Nephron progenitor cell (in vitro differentiated cells): ENCODE measurements at regions not wholly inside any gene's neighbourhood (a gene's known extent, or its start where the extent isn't known, plus 50 kb on each side); places are given as distances from the start of the nearest gene placed in this dataset.

Experiments
- DNase-seq: peaks from one replicate; pipeline ENCODE4 v3.0.0; 2021
- H3K27ac Mint-ChIP-seq: 2 replicates; pipeline ENCODE4 v1.8.0; 2021; ENCODE audit warnings: mild to moderate bottlenecking, moderate library complexity, mixed read lengths
- H3K27me3 Mint-ChIP-seq: 2 replicates; pipeline ENCODE4 v1.8.0; 2021; ENCODE audit warnings: mild to moderate bottlenecking, low read depth, mixed read lengths; ENCODE audit not compliant: poor library complexity
- H3K36me3 Mint-ChIP-seq: 2 replicates; pipeline ENCODE4 v1.8.0; 2021; ENCODE audit warnings: low read depth, mixed read lengths
- H3K4me1 Mint-ChIP-seq: 2 replicates; pipeline ENCODE4 v1.8.0; 2021; ENCODE audit warnings: mixed read lengths
- H3K4me3 Mint-ChIP-seq: 2 replicates; pipeline ENCODE4 v1.8.0; 2021; ENCODE audit warnings: mild to moderate bottlenecking, moderate library complexity, mixed read lengths
- H3K9me3 Mint-ChIP-seq: 2 replicates; pipeline ENCODE4 v1.8.0; 2021; ENCODE audit warnings: mild to moderate bottlenecking, moderate library complexity, mixed read lengths
- CTCF ChIP-seq: fragments of 200-600 bp; sonication (generic); IDR thresholded peaks from 2 replicates; pipeline ENCODE4 v1.5.0; 2021; ENCODE audit warnings: antibody characterized with exemption

GRCh38 chr2:61721382-61721781 is 132.5 kb downstream of the FAM161A start:
- Mint-ChIP-seq H3K4me3 (no peak overlapping the region), H3K4me1 (no peaks in the 10 kb centered on the region)

GRCh38 chr2:61720911-61721310 is 132.9 kb downstream of the FAM161A start:
- Mint-ChIP-seq H3K27ac (no peak overlapping the region), H3K4me3 (no peak overlapping the region), H3K4me1 (no peaks in the 10 kb centered on the region), H3K36me3 (peaks cover 1% of the 10 kb centered on the region), H3K9me3 (peaks cover 1% of the 10 kb centered on the region), H3K27me3 (peaks cover 8% of the 10 kb centered on the region)
- no peak for DNase-seq
- TF ChIP-seq CTCF, result no peak

More at GRCh38 chr2:61721382-61721781, 132.5 kb downstream of the FAM161A start:
- H3K27ac Mint-ChIP-seq, result no peak overlapping the region
- no peak for DNase-seq
- TF ChIP-seq CTCF, result no peak
- H3K36me3 Mint-ChIP-seq, result peaks cover 6% of the 10 kb centered on the region
- H3K9me3 Mint-ChIP-seq, result peaks cover 6% of the 10 kb centered on the region
- H3K27me3 Mint-ChIP-seq, result peaks cover 8% of the 10 kb centered on the region

DNA sequence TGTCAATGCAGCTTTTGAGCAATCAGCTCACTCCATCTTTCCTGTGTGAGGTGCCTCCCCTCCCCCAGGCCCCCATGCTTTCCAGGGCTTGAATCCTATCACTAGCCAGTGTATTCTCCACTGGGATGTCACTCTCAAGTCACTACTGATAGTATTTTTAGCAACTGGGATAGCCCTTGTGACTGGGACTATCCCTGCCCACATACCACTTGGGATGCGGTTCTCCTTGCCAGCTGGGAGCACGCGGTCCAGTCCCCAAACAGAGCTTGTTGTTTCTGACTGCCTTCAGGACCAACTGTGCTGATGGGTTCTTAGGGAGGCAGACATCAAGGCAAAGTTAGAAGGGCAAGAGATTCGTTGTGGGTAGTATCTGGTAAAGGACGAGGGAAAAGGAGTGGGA is 134.9 kb downstream of the FAM161A start:
- no peak for DNase-seq
- Mint-ChIP-seq H3K4me1 (peaks cover 3% of the 10 kb centered on the region), H3K36me3 (no peaks in the 10 kb centered on the region), H3K27ac (no peak overlapping the region), H3K9me3 (no peaks in the 10 kb centered on the region), H3K27me3 (peaks cover 8% of the 10 kb centered on the region), H3K4me3 (no peak overlapping the region)
- TF ChIP-seq CTCF, result no peak

DNA sequence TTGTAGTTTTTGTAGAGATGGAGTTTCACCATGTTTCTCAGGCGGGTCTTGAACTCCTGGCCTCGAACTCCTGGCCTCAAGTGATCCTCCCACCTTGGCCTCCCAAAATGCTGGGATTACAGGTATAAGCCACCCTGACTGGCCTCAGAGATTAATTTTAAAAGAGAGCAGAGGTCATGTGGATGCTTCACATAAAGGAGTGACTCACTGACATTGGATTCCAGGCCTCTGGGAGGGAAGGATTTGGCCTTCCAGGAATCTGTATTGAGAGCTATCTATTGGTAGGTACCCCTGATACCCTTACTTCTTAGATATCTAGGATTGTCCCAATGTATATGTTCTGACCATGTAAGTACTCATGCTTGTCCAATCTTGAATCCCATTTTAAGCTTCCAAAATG is 138.4 kb downstream of the FAM161A start:
- H3K27me3 Mint-ChIP-seq, result peaks cover 11% of the 10 kb centered on the region
- no peak for DNase-seq
- no peaks in the 10 kb centered on the region for H3K36me3 Mint-ChIP-seq
- no peak overlapping the region for H3K27ac Mint-ChIP-seq
- H3K4me1 Mint-ChIP-seq, result peaks cover 6% of the 10 kb centered on the region
- no peak overlapping the region for H3K4me3 Mint-ChIP-seq
- TF ChIP-seq CTCF, result no peak
- no peaks in the 10 kb centered on the region for H3K9me3 Mint-ChIP-seq

DNA sequence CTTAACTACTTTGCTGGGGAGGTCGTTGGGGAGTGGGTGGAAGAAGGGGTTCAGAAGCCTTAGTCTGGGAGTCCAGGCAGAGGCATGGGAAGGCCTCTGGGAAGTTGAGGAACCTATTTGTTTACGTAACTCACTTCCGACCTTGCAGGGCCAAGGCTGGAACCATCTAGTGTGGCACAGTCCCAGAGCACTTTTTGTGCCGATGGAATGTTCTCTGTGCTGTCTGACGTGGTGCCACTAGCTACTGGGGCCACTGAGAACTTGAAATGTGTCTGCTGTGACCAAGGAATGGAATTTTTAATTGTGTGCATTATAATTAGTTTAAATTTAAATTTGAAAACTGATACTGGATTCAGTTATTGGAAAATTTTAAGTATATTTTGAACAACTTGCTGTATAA is 139.7 kb downstream of the FAM161A start:
- TF ChIP-seq CTCF, result no peak
- DNase-seq, result no peak
- Mint-ChIP-seq H3K27ac (no peak overlapping the region), H3K4me3 (no peak overlapping the region), H3K36me3 (no peaks in the 10 kb centered on the region), H3K9me3 (no peaks in the 10 kb centered on the region), H3K4me1 (peaks cover 6% of the 10 kb centered on the region), H3K27me3 (peaks cover 10% of the 10 kb centered on the region)

DNA sequence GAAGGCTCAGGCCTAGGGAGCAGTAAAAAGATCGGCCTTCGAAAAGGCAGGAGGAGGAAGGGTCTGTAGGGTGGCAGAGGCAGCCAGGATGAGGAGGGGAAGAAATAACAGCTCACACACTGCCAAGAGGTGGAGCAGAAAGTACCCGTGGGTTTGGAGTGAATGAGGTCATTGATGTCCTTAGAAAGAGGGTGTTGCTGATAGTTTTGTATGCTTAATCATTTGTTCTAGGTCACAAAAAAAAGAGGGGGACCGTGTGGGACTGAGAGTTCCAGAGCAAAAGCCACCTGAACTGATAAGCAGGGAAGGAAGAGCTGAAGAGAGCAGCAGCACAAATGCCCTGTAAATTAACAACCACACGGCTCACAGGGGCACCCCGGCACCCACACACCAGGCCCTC is 140.4 kb downstream of the FAM161A start:
- H3K4me3 Mint-ChIP-seq, result no peak overlapping the region
- DNase-seq, result no peak
- H3K9me3 Mint-ChIP-seq, result no peaks in the 10 kb centered on the region
- TF ChIP-seq CTCF, result no peak
- no peaks in the 10 kb centered on the region for H3K36me3 Mint-ChIP-seq
- H3K27me3 Mint-ChIP-seq, result peaks cover 6% of the 10 kb centered on the region
- H3K4me1 Mint-ChIP-seq, result peaks cover 9% of the 10 kb centered on the region
- H3K27ac Mint-ChIP-seq, result no peak overlapping the region
